Heart left ventricle (tissue), 13 donors: ENCODE measurements at regions not wholly inside any gene's neighbourhood (a gene's known extent, or its start where the extent isn't known, plus 50 kb on each side); places are given as distances from the start of the nearest gene placed in this dataset.

Experiments
- POLR2A ChIP-seq, 2 donors: fragments of 450-650 bp; IDR thresholded peaks; one replicate each; pipeline ENCODE4 v1.6.1; 2017; ENCODE audit warnings: antibody characterized with exemption in 2 of 2, mild to moderate bottlenecking in 2 of 2, moderate library complexity in 2 of 2
- TF ChIP-seq, protein P1 (sequence below), 12 donors: fragments of 200-600 bp; sonication (generic) in 4 of 12; IDR thresholded peaks; one replicate each; pipeline versions ENCODE4 v1.5.0 to v1.8.0; 2018 to 2022; ENCODE audit warnings: antibody characterized with exemption in 12 of 12, mild to moderate bottlenecking in 5 of 12
- donor health status: ischemic (EF 13 %, LVEDD 7.1; RV severe dilation, severe dysfunction).
- donor health status: DM: no; HTN: yes; CAD: no.
- donor health status: DM: no; HTN: no; CAD: no.
- donor health status: ischemic (EF 25% LVEDD 6.9; RV normal size, moderate dysfunction).
- donor health status: ischemic (EF 25% LVEDD 5.7; RV mildly dilated, moderate dysfunction).
- donor health status: ischemic (EF 35%, LVEDD 5.7; RV mildly dilated, moderate dysfunction).
- donor health status: nonischemic (EF 11% LVEDD 7.7; RV severe dilation, severe dysfunction).
- donor health status: DM: yes; HTN: yes; CAD: no.
- donor health status: PGD.
- donor health status: ischemic (EF 29% LVEDD 5.4; RV normal size, mild dysfunction).
- donor health status: nonischemic (EF 23%, LVEDD 6.1; RV moderate dilation, normal function).

DNA sequence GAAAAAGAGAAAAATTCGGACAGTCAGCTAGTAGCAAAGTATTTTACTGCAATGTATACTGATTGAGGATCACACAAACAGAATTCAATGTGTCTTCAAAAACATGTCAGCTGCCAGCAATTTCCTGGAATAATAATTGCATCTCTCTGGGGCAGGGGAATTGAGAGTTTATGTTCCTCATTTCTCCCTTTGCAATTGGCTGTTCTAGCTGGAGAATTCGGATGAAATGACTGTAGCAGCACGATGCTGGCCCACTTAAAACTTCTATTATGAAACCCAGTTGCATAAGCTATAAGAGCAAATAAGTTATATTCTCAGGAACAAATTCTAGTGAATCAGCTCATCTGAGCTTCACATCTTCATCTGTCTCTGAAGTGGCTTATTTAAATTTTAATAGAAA lies 99.9 kb upstream of the CPEB2 start:
- TF ChIP-seq, protein P1, sequence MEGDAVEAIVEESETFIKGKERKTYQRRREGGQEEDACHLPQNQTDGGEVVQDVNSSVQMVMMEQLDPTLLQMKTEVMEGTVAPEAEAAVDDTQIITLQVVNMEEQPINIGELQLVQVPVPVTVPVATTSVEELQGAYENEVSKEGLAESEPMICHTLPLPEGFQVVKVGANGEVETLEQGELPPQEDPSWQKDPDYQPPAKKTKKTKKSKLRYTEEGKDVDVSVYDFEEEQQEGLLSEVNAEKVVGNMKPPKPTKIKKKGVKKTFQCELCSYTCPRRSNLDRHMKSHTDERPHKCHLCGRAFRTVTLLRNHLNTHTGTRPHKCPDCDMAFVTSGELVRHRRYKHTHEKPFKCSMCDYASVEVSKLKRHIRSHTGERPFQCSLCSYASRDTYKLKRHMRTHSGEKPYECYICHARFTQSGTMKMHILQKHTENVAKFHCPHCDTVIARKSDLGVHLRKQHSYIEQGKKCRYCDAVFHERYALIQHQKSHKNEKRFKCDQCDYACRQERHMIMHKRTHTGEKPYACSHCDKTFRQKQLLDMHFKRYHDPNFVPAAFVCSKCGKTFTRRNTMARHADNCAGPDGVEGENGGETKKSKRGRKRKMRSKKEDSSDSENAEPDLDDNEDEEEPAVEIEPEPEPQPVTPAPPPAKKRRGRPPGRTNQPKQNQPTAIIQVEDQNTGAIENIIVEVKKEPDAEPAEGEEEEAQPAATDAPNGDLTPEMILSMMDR (IDR thresholded peaks at IDR 0.05): no peak
- TF ChIP-seq POLR2A (IDR thresholded peaks at IDR 0.05): no peak
